ENCODE measurements at regions not wholly inside any gene's neighbourhood (a gene's known extent, or its start where the extent isn't known, plus 50 kb on each side); places are given as distances from the start of the nearest gene placed in this dataset.

DNA sequence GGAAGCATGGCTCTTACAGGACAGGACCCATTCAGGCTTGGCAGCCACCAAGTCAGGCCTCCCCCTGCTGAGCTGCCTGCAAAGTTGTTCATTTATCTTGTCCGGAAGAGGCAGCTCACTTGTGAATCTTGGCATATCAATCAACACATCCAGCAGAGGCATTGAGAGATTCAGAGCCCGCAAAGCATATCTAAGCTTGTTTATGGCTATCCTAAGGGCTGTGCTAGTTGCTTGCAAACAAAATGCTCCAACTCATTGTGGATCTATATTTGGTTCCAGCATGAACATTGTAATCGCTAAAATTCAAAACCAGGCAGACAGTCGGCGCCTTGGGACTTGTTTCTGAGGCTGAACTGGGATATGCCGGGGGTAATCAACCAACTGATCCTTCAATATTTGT is 106.1 kb downstream of the UNC5CL start:
- Histone ChIP-seq H4K20me1 (ENCODE audit: low read depth, low read length) (no peaks in the 10 kb centered on the region), H3K4me3 (ENCODE audit: insufficient read depth, low read length, poor library complexity, severe bottlenecking) (no peak overlapping the region), H3K79me2 (ENCODE audit: insufficient read depth, low read length) (no peaks in the 10 kb centered on the region), H3K4me2 (ENCODE audit: low read depth, low read length, poor library complexity, severe bottlenecking) (no peak overlapping the region), H3K27me3 (ENCODE audit: low read length) (0 out of 2 replicates have a peak, but pooled peaks cover 8% of the 10 kb centered on the region), H3K9ac (ENCODE audit: low read length) (no peak overlapping the region), H3K27ac (ENCODE audit: low read depth, low read length) (no peak overlapping the region), H3K36me3 (ENCODE audit: low read length) (no peaks in the 10 kb centered on the region), H3K9me3 (ENCODE audit: insufficient read depth, low read length) (no peaks in the 10 kb centered on the region), H3F3A (ENCODE audit: insufficient read depth) (no peaks in the 10 kb centered on the region), H2AFZ (ENCODE audit: low read depth, low read length, severe bottlenecking) (no peak overlapping the region), H3K9me2 (replicated peaks; ENCODE audit: insufficient read depth, low read length) (no peaks in the 10 kb centered on the region)
- no peak for TF ChIP-seq EZH2phosphoT487 (conservative IDR thresholded peaks at IDR 0.05; ENCODE audit: low read length)
- TF ChIP-seq, protein P1, sequence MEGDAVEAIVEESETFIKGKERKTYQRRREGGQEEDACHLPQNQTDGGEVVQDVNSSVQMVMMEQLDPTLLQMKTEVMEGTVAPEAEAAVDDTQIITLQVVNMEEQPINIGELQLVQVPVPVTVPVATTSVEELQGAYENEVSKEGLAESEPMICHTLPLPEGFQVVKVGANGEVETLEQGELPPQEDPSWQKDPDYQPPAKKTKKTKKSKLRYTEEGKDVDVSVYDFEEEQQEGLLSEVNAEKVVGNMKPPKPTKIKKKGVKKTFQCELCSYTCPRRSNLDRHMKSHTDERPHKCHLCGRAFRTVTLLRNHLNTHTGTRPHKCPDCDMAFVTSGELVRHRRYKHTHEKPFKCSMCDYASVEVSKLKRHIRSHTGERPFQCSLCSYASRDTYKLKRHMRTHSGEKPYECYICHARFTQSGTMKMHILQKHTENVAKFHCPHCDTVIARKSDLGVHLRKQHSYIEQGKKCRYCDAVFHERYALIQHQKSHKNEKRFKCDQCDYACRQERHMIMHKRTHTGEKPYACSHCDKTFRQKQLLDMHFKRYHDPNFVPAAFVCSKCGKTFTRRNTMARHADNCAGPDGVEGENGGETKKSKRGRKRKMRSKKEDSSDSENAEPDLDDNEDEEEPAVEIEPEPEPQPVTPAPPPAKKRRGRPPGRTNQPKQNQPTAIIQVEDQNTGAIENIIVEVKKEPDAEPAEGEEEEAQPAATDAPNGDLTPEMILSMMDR (IDR thresholded peaks at IDR 0.05; ENCODE audit: insufficient read depth, low read length, poor library complexity, severe bottlenecking): no peak

DNA sequence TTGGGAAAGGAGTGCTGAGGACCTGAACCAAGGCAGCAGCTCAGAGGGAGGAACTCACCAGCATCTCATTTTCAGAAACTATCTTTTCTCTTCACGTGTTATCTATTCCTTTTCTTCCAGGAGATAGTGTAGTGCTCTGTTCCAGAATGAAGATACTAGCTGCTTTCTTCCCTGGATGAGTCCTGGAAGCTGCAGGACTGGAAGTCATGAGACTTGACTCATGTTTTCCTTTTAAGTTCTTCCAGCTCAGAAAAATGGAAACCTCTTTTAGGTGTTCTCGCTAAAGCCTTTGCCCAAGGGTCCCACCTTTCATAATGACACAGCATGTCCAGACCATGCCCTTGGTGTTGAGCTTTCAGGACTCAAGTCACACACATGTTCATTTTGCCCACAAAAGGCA is 106.7 kb downstream of the UNC5CL start:
- H3K4me2 ChIP-seq (ENCODE audit: low read depth, low read length, poor library complexity, severe bottlenecking): no peak overlapping the region
- no peak overlapping the region for H3K4me3 ChIP-seq (ENCODE audit: insufficient read depth, low read length, poor library complexity, severe bottlenecking)
- no peaks in the 10 kb centered on the region for H3F3A ChIP-seq (ENCODE audit: insufficient read depth)
- H3K9me2 ChIP-seq (replicated peaks; ENCODE audit: insufficient read depth, low read length): no peaks in the 10 kb centered on the region
- no peaks in the 10 kb centered on the region for H4K20me1 ChIP-seq (ENCODE audit: low read depth, low read length)
- no peaks in the 10 kb centered on the region for H3K36me3 ChIP-seq (ENCODE audit: low read length)
- no peak overlapping the region for H3K9ac ChIP-seq (ENCODE audit: low read length)
- H3K79me2 ChIP-seq (ENCODE audit: insufficient read depth, low read length): no peaks in the 10 kb centered on the region
- TF ChIP-seq EZH2phosphoT487 (conservative IDR thresholded peaks at IDR 0.05; ENCODE audit: low read length): no peak
- TF ChIP-seq, protein P1 (IDR thresholded peaks at IDR 0.05; ENCODE audit: insufficient read depth, low read length, poor library complexity, severe bottlenecking): no peak
- 0 out of 2 replicates have a peak, but pooled peaks cover 11% of the 10 kb centered on the region for H3K27me3 ChIP-seq (ENCODE audit: low read length)
- H3K27ac ChIP-seq (ENCODE audit: low read depth, low read length): no peak overlapping the region
- H3K9me3 ChIP-seq (ENCODE audit: insufficient read depth, low read length): no peaks in the 10 kb centered on the region
- no peak overlapping the region for H2AFZ ChIP-seq (ENCODE audit: low read depth, low read length, severe bottlenecking)

DNA sequence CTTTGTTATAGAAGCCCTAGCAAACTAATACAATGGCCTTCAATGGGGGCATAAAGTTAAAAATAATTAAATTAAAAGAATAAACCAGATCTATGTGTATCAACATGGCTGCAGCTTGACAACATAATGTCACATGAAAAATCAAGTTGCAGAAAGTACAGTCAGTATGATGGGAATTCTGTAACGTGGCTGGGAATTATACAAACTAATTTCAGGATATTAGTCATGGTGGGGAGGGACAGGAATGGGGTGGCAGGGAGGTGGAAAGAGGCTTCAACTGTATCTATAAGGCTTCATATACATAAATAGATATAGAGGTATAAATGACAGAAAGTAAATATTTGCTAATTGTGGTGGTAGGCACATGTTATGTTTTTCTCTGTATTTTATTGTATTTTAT is 107.1 kb downstream of the UNC5CL start:
- H3K79me2 ChIP-seq (ENCODE audit: insufficient read depth, low read length): no peaks in the 10 kb centered on the region
- H3F3A ChIP-seq (ENCODE audit: insufficient read depth): no peaks in the 10 kb centered on the region
- H3K27me3 ChIP-seq (ENCODE audit: low read length): 0 out of 2 replicates have a peak, but pooled peaks cover 12% of the 10 kb centered on the region
- H3K4me2 ChIP-seq (ENCODE audit: low read depth, low read length, poor library complexity, severe bottlenecking): no peak overlapping the region
- H3K27ac ChIP-seq (ENCODE audit: low read depth, low read length): no peak overlapping the region
- H3K9ac ChIP-seq (ENCODE audit: low read length): no peak overlapping the region
- no peaks in the 10 kb centered on the region for H3K9me2 ChIP-seq (replicated peaks; ENCODE audit: insufficient read depth, low read length)
- no peaks in the 10 kb centered on the region for H4K20me1 ChIP-seq (ENCODE audit: low read depth, low read length)
- no peaks in the 10 kb centered on the region for H3K36me3 ChIP-seq (ENCODE audit: low read length)
- H3K9me3 ChIP-seq (ENCODE audit: insufficient read depth, low read length): no peaks in the 10 kb centered on the region
- H2AFZ ChIP-seq (ENCODE audit: low read depth, low read length, severe bottlenecking): no peak overlapping the region
- no peak overlapping the region for H3K4me3 ChIP-seq (ENCODE audit: insufficient read depth, low read length, poor library complexity, severe bottlenecking)
- TF ChIP-seq, protein P1 (IDR thresholded peaks at IDR 0.05; ENCODE audit: insufficient read depth, low read length, poor library complexity, severe bottlenecking): no peak
- no peak for TF ChIP-seq EZH2phosphoT487 (conservative IDR thresholded peaks at IDR 0.05; ENCODE audit: low read length)
